ENCODE measurements at regions not wholly inside any gene's neighbourhood (a gene's known extent, or its start where the extent isn't known, plus 50 kb on each side); places are given as distances from the start of the nearest gene placed in this dataset.

GRCh38 chr12:77167801-77168200, 102.4 kb upstream of the E2F7 start:
- no peak for TF ChIP-seq CTCF (IDR thresholded peaks at IDR 0.05)

GRCh38 chr12:77166696-77167095, 101.3 kb upstream of the E2F7 start:
- TF ChIP-seq CTCF (IDR thresholded peaks at IDR 0.05) = no peak

GRCh38 chr12:77163074-77164038, 98.0 kb upstream of the E2F7 start:
- no peak for TF ChIP-seq CTCF (IDR thresholded peaks at IDR 0.05)

- no peak for TF ChIP-seq CTCF (IDR thresholded peaks at IDR 0.05)
These were observed 96.6 kb upstream of the E2F7 start for GRCh38 chr12:77161944-77162343.

GRCh38 chr12:77160931-77161330, 95.6 kb upstream of the E2F7 start:
- TF ChIP-seq CTCF (IDR thresholded peaks at IDR 0.05) = no peak

- no peak for TF ChIP-seq CTCF (IDR thresholded peaks at IDR 0.05)
These were observed 88.3 kb upstream of the E2F7 start for GRCh38 chr12:77153706-77154105.

GRCh38 chr12:77152623-77153193, 87.3 kb upstream of the E2F7 start:
- peak; percentile 63 for TF ChIP-seq CTCF (IDR thresholded peaks at IDR 0.05)

Data from LNCAP (cell line).